GM18909 (cell line): ENCODE measurements at regions not wholly inside any gene's neighbourhood (a gene's known extent, or its start where the extent isn't known, plus 50 kb on each side); places are given as distances from the start of the nearest gene placed in this dataset.
"Not testable (repeated sequence)": the region's sequence is repeated elsewhere in the genome, so short reads cannot be mapped to it uniquely, and the experiment has no call there.

Experiments used
- ATAC-seq: cut with Tn5 transposase; IDR thresholded peaks from one replicate; pipeline ENCODE4 v1.9.1; 2021; ENCODE audit warnings: mild to moderate bottlenecking; ENCODE audit not compliant: unreplicated experiment, poor library complexity

GRCh38 chr7:106583706-106584690 lies 77.0 kb downstream of the CCDC71L start:
- no peak for ATAC-seq

GRCh38 chr7:106583100-106583499 lies 77.9 kb downstream of the CCDC71L start:
- ATAC-seq: no peak

GRCh38 chr7:106582365-106582764 lies 78.6 kb downstream of the CCDC71L start:
- no peak for ATAC-seq

GRCh38 chr7:106579086-106579485 lies 81.9 kb downstream of the CCDC71L start:
- ATAC-seq: not testable (repeated sequence)

- no peak for ATAC-seq
Measured at GRCh38 chr7:106575138-106575823, 85.7 kb downstream of the CCDC71L start.

GRCh38 chr7:106573738-106574137 lies 87.2 kb downstream of the CCDC71L start:
- ATAC-seq: no peak

GRCh38 chr7:106573125-106573663 lies 87.8 kb downstream of the CCDC71L start:
- ATAC-seq: no peak

- no peak for ATAC-seq
Measured at GRCh38 chr7:106572394-106573124, 88.4 kb downstream of the CCDC71L start.

- no peak for ATAC-seq
Measured at GRCh38 chr7:106571563-106571962, 89.4 kb downstream of the CCDC71L start.

- ATAC-seq: no peak
Measured at GRCh38 chr7:106570948-106571418, 90.0 kb downstream of the CCDC71L start.

GRCh38 chr7:106570146-106570545 lies 90.8 kb downstream of the CCDC71L start:
- ATAC-seq: no peak

GRCh38 chr7:106569500-106569929 lies 91.4 kb downstream of the CCDC71L start:
- ATAC-seq: no peak

- no peak for ATAC-seq
Measured at GRCh38 chr7:106568680-106569499, 92.1 kb downstream of the CCDC71L start.

GRCh38 chr7:106568002-106568679 lies 92.8 kb downstream of the CCDC71L start:
- ATAC-seq: no peak

- ATAC-seq: not testable (repeated sequence)
Measured at GRCh38 chr7:106567204-106568001, 93.6 kb downstream of the CCDC71L start.

GRCh38 chr7:106566672-106567071 lies 94.3 kb downstream of the CCDC71L start:
- no peak for ATAC-seq

- ATAC-seq: no peak
Measured at GRCh38 chr7:106566196-106566595, 94.8 kb downstream of the CCDC71L start.

- ATAC-seq: no peak
Measured at GRCh38 chr7:106565428-106565827, 95.5 kb downstream of the CCDC71L start.
